Dermis blood vessel endothelial cell (primary cell): ENCODE measurements at regions not wholly inside any gene's neighbourhood (a gene's known extent, or its start where the extent isn't known, plus 50 kb on each side); places are given as distances from the start of the nearest gene placed in this dataset.
"Not testable (repeated sequence)": the region's sequence is repeated elsewhere in the genome, so short reads cannot be mapped to it uniquely, and the experiment has no call there.

ENCODE experiments used
- DNase-seq: peaks from one replicate; pipeline ENCODE4 v3.0.0; 2010

DNA sequence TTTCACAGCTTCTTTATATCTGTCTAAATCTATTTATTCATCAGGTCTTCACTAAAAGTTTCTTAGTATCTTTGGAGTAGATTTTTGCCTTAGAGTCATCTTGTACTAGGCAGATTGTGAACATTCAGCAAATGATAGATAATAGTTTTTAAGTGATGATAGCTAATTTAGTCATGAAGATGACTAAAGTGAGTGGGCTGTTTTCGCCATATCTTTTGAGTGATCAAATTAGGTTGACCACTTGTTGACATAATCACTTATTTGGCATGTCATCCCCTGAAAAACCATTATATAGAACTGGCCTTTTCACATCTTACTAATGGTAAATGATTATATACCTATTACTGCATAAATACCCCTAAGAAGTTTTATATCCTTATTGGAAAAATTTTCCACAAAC is 999.2 kb downstream of the PCDH17 start:
- DNase-seq, result no peak

- DNase-seq, result no peak
These were observed 1001.7 kb downstream of the PCDH17 start for GRCh38 chr13:58633226-58633625.

- no peak for DNase-seq
These were observed 1023.5 kb downstream of the PCDH17 start for GRCh38 chr13:58655086-58655485.

- DNase-seq, result no peak
These were observed 1029.3 kb downstream of the PCDH17 start for GRCh38 chr13:58660826-58661225.

DNA sequence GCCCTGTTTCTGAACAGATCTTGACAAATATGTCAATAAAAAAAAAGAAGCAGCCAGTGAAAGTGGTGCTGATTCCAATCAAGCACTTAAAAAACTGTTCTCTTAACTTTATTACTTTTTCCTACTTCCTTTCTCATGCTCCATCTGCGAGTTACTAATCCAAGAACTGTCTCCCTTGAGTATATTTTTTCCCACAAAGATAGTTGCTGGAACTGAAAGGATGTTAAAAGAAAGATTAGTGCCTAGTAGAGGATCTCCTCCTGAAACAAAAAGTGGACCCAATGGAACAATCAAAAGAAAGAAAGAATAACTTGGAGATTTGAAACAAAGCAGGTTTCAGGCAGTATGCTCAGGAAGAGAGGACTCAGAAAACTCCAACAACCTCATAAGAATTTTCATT is 1034.8 kb downstream of the PCDH17 start:
- no peak for DNase-seq

GRCh38 chr13:58667096-58667495 is 1035.6 kb downstream of the PCDH17 start:
- DNase-seq, result no peak

- no peak for DNase-seq
These were observed 1048.6 kb downstream of the PCDH17 start for GRCh38 chr13:58680115-58680514.

DNA sequence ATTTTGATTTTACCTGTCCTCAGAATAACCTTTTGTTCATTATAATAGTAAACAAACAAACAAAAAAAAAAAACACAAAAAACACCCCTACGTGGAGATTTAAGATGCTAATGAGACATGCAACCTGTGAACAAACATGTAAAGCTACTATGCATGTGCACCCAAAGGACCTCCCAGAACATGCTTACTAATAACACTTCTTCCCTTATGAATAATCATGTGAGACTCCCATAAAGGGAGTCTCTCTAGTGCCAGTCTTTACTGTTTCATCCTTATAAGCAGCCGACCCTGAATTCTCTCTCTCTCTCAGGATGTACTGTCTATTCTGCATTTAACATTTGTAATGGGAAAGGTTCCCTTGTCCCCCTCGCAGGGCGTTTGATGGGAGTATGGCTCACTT is 1051.1 kb downstream of the PCDH17 start:
- no peak for DNase-seq

DNA sequence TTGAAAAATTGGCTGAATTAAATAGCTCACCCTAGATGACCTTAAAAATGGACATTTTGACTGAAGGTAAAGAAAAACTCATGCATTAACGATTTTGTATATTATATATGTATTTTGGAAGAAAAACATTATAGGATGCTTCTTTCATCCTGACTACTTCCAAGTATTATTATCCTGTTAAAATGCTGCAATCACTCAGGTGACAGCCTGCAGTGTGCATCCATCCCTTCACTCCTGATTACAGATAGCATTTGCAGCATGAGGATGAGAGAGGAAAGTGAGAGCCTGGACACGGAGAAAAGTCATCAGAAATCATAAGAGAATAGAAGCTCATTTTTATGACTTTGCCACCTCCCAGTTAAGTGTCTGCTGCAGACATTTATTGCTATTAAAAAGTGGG is 1055.6 kb downstream of the PCDH17 start:
- no peak for DNase-seq

GRCh38 chr13:58698531-58698930 is 1067.0 kb downstream of the PCDH17 start:
- DNase-seq, result no peak

- no peak for DNase-seq
These were observed 1073.4 kb downstream of the PCDH17 start for GRCh38 chr13:58704953-58705352.

- no peak for DNase-seq
These were observed 1074.9 kb downstream of the PCDH17 start for GRCh38 chr13:58706421-58706820.

DNA sequence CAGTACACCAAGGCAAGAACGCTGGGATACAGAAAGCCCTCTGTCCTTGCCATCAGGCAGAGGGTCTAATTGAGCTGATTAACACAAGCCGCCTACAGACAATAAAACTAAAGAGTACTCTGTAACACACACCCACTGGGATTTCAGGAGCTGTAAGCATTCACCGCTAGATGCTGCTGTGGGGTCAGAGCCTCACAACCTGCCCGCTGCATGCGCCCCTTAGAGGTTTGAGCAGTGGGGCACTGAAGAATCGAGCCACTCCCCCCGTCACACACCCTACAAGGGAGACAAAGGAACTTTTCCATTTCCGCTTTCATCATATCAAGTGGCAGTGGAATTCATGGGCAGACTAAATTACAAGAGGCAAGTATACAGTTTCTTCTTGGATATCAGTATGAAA is 1080.6 kb downstream of the PCDH17 start:
- no peak for DNase-seq

- not testable (repeated sequence) for DNase-seq
These were observed 1082.5 kb downstream of the PCDH17 start for GRCh38 chr13:58714016-58714415.

DNA sequence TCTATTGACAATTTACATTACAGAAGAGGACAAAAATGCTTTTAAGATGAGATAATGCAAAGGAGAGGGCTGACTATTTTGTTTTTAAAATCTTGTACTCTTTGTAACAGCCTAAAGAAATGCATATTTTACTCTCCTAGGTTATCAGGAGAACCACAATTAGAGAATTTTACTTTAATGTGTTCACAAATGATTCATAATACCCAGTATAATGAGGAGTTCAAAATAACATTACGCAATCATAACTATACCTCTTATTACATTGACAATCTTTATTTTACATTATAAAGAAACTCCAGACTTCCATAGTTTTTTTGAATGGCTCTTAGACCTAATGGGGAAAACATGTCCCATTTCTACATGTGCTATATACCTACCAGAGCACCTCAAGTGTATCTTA is 1089.7 kb downstream of the PCDH17 start:
- no peak for DNase-seq

DNA sequence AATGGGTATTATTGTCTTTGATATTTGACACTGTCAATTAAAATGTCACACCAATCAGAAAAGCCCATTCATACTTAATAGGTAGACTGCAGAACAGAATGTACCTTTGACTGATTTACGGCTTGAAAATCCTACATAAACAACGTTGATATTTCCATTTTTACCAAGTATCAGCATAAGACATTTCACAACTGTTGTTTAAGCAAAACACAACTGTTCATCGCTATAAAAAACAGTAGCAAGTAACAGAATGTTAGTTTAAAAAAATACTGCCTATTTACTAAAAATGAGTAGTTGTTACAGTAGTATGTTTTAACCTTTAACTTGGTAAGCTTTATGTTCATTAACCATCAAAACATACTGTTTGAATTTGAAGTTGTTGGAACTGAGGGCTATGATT is 1096.6 kb downstream of the PCDH17 start:
- no peak for DNase-seq

DNA sequence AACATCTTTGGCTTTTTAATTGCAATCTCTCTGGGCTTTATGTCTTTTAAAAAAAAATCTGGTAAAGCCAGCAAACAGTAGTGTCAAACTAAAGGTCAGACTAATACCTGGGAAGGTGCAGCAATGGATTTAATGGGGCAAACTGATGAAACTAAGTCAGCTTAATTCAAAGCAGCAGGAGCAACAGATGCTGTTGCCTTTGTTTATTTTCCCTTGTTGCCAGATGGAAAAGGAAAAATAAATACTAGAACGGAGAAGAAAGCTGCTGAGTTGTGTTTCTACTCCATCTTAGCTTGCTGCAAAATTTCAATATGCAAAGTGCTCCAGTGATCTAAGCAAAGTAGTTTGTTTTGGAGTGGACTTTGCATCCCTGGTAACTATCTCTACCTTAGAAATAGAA is 1097.8 kb downstream of the PCDH17 start:
- no peak for DNase-seq

DNA sequence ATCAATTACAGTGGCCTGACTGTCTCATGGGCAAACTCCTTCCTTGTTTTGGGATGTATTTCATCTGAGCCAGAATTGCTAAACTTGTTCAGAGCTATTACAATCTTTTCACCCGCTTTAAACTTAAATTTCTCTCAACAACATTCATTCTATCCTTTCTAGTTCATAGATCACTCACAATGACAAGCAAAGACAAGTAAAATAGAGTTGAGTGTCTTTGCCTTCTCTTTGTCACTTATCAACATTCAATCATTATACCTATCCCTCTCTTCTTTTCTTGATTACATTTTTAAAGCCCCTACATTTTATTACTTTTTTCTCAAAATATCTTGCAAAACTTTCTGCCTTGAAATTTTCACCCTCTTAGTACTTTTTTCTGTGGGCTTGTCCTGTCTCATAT is 1113.1 kb downstream of the PCDH17 start:
- DNase-seq, result no peak

DNA sequence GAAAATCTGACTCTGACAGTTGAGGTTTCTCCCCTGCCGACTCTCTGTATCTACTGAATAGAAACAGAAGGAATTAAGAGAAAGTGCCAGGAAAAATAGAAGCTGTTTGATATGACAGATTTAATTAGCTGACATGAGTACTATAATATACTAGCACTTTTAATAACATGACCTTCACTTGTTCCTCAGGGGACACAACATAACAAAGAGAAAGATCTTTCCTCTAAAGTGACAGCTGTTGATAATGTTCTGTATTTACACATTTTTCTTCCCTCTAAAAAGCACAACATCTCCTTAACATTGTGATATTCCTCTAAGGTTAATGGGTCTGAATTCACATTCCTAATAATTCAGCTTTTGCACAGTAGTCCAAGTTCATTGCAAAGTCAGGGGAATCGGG is 1136.0 kb downstream of the PCDH17 start:
- DNase-seq, result no peak

DNA sequence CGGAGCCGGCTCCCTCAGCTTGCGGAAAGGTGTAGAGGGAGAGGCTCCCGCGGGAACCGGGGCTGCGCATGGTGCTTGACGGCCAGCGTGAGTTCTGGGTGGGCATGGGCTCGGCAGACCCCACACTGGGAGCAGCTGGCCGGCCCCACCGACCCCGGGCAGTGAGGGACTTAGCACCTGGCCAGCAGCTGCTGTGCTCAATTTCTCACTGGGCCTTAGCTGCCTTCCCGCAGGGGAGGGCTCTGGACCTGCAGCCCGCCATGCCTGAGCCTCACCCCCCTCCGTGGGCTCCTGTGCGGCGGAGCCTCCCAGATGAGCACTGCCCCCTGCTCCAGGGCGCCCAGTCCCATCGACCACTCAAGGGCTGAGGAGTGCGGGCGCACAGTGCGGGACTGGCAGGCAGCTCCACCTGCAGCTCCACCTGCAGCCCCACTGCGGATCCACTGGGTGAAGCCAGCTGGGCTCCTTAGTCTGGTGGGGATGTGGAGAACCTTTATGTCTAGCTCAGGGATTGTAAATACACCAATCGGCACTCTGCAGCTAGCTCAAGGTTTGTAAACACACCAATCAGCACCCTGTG is 1141.8 kb downstream of the PCDH17 start:
- no peak for DNase-seq

- no peak for DNase-seq
These were observed 1151.2 kb downstream of the PCDH17 start for GRCh38 chr13:58782736-58783135.

GRCh38 chr13:58792854-58793253 is 1161.3 kb downstream of the PCDH17 start:
- DNase-seq, result no peak

- no peak for DNase-seq
These were observed 1164.2 kb downstream of the PCDH17 start for GRCh38 chr13:58795715-58796114.

DNA sequence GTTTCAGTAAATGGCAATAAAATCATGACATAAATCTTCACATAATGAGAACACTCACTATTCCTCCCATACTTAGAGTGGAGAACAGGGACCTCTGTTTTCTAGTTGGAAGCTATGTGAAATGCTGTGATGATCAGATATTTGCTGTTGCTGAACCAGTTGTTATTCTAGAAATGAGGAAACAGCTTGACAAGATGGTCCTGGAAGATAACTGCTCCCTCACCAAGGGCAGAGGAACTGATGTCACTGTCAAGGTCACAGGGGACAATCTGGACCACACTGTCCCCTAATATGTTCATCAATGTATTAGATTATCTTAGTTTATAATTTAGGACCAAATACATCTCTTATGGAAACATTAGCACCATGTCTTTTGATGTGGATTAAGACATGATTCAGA is 1173.3 kb downstream of the PCDH17 start:
- DNase-seq, result no peak

DNA sequence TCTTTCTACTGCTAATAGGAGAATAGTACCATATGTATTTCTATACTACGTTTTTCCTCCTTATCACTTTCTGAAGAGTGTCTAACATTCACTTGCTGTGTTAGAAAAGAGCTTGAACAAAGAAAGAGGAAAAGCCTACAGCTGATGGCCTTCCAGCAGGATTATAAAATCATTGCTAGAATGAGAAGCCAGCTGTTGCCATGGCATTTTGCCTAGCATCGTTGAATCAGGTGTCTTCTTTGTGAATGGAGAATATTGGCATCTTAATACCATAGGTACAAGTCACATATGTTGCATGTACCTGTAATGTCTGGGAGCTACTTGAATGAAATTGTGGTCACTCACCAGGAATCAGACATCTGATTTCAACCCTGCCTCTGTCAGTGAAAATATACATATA is 1174.9 kb downstream of the PCDH17 start:
- no peak for DNase-seq

- DNase-seq, result no peak
These were observed 1192.2 kb downstream of the PCDH17 start for GRCh38 chr13:58823701-58824100.
